ENCODE measurements at regions not wholly inside any gene's neighbourhood (a gene's known extent, or its start where the extent isn't known, plus 50 kb on each side); places are given as distances from the start of the nearest gene placed in this dataset.

DNA sequence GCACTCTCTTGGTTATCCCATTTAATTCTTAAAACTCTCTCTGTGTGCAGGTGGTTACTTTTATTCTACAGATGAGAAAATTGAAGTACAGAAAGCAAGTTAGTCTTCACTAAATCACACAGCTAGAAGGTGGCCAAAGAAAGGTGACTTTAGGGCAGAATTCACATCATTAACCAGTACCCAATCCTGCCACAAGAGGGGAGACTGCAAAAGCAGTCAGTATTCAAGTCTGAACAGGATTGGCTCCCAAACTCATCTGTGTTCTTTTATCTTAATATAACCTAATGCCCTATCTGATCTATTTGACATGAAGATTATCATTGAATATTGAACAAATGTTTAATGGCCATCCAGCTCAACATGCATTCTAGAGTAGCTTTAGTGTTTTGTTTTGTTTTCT lies 225.3 kb upstream of the FAM83B start:
- TF ChIP-seq, protein P1, sequence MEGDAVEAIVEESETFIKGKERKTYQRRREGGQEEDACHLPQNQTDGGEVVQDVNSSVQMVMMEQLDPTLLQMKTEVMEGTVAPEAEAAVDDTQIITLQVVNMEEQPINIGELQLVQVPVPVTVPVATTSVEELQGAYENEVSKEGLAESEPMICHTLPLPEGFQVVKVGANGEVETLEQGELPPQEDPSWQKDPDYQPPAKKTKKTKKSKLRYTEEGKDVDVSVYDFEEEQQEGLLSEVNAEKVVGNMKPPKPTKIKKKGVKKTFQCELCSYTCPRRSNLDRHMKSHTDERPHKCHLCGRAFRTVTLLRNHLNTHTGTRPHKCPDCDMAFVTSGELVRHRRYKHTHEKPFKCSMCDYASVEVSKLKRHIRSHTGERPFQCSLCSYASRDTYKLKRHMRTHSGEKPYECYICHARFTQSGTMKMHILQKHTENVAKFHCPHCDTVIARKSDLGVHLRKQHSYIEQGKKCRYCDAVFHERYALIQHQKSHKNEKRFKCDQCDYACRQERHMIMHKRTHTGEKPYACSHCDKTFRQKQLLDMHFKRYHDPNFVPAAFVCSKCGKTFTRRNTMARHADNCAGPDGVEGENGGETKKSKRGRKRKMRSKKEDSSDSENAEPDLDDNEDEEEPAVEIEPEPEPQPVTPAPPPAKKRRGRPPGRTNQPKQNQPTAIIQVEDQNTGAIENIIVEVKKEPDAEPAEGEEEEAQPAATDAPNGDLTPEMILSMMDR (IDR thresholded peaks at IDR 0.05; ENCODE audit: insufficient read depth, low read depth, low read length) = peak; percentile 72
- H3K4me3 ChIP-seq (ENCODE audit: low read depth, low read length) = no peak overlapping the region
- peak; percentile 32 for DNase-seq (ENCODE audit: low read depth)

DNA sequence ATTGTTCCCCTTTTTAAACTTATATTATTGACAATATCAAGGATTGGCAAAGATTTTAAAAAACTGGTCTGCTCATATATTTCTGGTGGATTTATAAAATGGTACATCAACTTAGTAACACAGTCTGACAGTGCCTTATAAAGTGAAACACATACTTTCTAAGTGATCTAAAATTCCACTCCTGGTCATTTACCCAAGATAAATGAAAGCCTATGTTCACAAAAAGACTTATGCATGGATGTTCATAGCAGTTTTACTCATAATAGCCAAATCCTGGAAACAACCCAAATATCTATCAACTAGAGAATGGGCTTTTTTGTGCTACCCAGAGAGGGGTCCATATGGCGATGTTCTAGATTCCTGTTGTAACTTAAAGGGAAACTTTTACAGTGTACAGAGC lies 222.4 kb upstream of the FAM83B start:
- TF ChIP-seq, protein P1 (IDR thresholded peaks at IDR 0.05; ENCODE audit: insufficient read depth, low read depth, low read length) = no peak
- DNase-seq (ENCODE audit: low read depth) = no peak
- H3K4me3 ChIP-seq (ENCODE audit: low read depth, low read length) = no peak overlapping the region

DNA sequence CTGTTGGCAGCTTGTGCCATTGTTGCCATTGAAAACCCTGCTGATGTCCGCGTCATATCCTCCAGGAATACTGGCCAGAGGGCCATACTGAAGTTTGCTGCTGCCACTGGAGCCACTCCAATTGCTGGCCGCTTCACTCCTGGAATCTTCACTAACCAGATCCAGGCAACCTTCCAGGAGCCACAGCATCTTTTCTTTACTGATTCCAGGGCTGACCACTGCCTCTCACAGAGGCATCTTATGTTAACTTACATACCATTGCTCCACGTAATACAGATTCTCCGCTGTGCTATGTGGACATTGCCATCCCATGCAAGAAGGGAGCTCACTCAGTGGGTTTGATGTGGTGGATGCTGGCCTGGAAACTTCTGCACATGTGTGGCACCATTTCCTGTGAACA lies 221.8 kb upstream of the FAM83B start:
- TF ChIP-seq, protein P1 (IDR thresholded peaks at IDR 0.05; ENCODE audit: insufficient read depth, low read depth, low read length) = no peak
- no peak overlapping the region for H3K4me3 ChIP-seq (ENCODE audit: low read depth, low read length)
- no peak for DNase-seq (ENCODE audit: low read depth)

DNA sequence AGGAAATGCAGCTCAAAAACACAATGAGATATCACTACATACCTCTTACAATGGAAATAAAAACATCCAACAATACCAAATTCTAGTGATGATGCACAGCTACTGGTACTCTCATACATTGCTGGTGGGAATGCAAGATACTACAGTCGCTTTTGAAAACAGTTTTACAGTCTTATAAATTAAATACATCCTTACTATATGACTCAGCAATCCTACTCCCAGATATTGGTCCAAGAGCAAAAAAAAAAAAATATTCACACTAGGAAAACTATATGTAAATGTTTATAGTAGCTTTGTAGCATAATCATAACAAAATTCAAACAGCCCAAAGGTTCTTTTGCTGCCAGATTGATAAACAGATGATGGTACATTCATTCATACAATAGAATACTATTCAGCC lies 217.4 kb upstream of the FAM83B start:
- peak; percentile 44 for DNase-seq (ENCODE audit: low read depth)
- TF ChIP-seq, protein P1 (IDR thresholded peaks at IDR 0.05; ENCODE audit: insufficient read depth, low read depth, low read length) = no peak
- no peak overlapping the region for H3K4me3 ChIP-seq (ENCODE audit: low read depth, low read length)

DNA sequence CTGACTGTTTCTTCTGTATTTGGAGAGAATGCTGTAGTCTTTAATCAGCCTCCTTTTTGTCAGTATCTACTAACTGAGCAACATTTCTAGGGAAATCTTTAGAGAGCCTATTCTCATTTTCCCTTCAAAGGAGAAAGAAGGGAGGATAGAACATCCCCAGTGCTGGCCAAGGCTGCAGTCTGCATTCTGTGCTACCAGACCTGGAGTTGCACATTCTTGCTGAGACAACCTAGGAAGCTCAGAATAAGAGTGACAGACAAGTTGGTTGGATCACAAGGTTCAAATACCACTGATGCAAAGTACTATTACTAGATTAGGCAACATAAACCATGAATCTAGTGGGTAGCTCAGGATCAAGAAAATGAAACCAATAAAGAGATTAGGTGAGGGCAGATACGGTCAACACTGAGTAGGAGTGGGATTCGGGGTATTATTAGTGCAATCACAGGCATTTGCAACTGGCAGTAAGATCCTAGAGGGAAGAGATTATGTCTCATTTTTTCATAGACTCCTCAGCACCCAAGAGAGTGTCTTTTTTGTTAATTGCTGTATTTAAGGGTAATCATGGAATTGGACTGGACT lies 213.5 kb upstream of the FAM83B start:
- no peak overlapping the region for H3K4me3 ChIP-seq (ENCODE audit: low read depth, low read length)
- TF ChIP-seq, protein P1 (IDR thresholded peaks at IDR 0.05; ENCODE audit: insufficient read depth, low read depth, low read length) = no peak
- DNase-seq (ENCODE audit: low read depth) = no peak

DNA sequence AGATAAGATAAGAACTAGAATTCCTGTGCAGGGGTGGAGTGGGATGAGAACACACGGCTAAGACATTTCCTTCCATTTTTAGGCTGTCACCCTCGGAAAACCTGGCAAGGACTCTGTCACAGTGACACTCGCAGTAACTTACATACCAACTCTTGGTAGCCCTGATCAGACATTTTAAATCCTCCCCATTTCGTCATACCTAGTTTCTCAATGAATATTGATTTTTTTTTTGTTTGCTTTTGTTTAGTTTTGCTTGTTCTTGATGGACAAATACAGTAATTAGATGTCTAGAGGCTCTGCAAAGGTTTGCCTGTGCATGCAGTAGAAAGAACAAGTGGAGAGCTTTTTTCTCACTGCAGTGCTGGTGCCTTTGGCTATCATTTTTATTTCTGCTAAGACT lies 213.0 kb upstream of the FAM83B start:
- DNase-seq (ENCODE audit: low read depth) = no peak
- TF ChIP-seq, protein P1 (IDR thresholded peaks at IDR 0.05; ENCODE audit: insufficient read depth, low read depth, low read length) = no peak
- H3K4me3 ChIP-seq (ENCODE audit: low read depth, low read length) = no peak overlapping the region

DNA sequence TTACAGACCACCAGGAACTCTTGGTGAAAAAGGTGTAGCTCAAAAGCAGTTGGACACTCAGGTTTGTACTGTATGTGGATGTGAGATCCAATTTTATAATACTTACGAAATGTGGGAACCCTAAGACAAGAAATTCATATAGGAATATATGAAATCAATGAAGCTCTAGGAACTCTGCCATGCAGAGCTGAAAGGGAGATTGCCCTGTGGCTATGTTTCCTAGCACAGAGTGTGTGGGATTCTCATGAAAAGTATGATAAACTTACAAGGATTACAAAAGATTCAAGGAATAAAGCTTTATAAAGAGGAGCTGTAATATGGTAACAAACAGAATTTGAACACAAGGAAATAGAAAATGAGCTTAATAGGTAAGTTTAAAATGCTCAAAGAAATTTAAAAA lies 205.7 kb upstream of the FAM83B start:
- H3K4me3 ChIP-seq (ENCODE audit: low read depth, low read length) = no peak overlapping the region
- no peak for DNase-seq (ENCODE audit: low read depth)
- TF ChIP-seq, protein P1 (IDR thresholded peaks at IDR 0.05; ENCODE audit: insufficient read depth, low read depth, low read length) = no peak
